ENCODE measurements at regions not wholly inside any gene's neighbourhood (a gene's known extent, or its start where the extent isn't known, plus 50 kb on each side); places are given as distances from the start of the nearest gene placed in this dataset.

GRCh38 chr12:24177889-24178288 lies 228.4 kb upstream of the SOX5 start:
- POLR2A ChIA-PET (ENCODE audit: low non-redundant PET), result no interaction called here
- H3K27ac ChIP-seq, result no peak overlapping the region
- CTCF ChIA-PET, result interaction anchor here (0.7 kb wide), 1 partner anchor 50 kb away, joined by 3 read pairs; no protein-coding TSS in a partner anchor

GRCh38 chr12:24175929-24176328 lies 226.5 kb upstream of the SOX5 start:
- no peak for TF ChIP-seq CTCF (conservative IDR thresholded peaks at IDR 0.05; ENCODE audit: low read depth)
- ChIA-PET POLR2A (ENCODE audit: low non-redundant PET) (no interaction called here), CTCF (no interaction called here)

More at GRCh38 chr12:24177889-24178288, 228.4 kb upstream of the SOX5 start:
- TF ChIP-seq CTCF (conservative IDR thresholded peaks at IDR 0.05; ENCODE audit: low read depth), result no peak
- DNase-seq (ENCODE audit: low spot score), result no peak

GRCh38 chr12:24175284-24175683 lies 225.8 kb upstream of the SOX5 start:
- DNase-seq (ENCODE audit: low spot score), result no peak
- ChIA-PET CTCF (no interaction called here), POLR2A (ENCODE audit: low non-redundant PET) (no interaction called here)
- TF ChIP-seq CTCF (conservative IDR thresholded peaks at IDR 0.05; ENCODE audit: low read depth), result no peak
- no peak overlapping the region for H3K27ac ChIP-seq

More at GRCh38 chr12:24175929-24176328, 226.5 kb upstream of the SOX5 start:
- DNase-seq (ENCODE audit: low spot score), result no peak
- no peak overlapping the region for H3K27ac ChIP-seq

- ChIA-PET CTCF (no interaction called here), POLR2A (ENCODE audit: low non-redundant PET) (no interaction called here)
- no peak for TF ChIP-seq CTCF (conservative IDR thresholded peaks at IDR 0.05; ENCODE audit: low read depth)
- DNase-seq (ENCODE audit: low spot score), result no peak
- no peak overlapping the region for H3K27ac ChIP-seq
Observed at GRCh38 chr12:24173067-24173466, 223.6 kb upstream of the SOX5 start.

GRCh38 chr12:24172773-24173066 lies 223.2 kb upstream of the SOX5 start:
- TF ChIP-seq CTCF (conservative IDR thresholded peaks at IDR 0.05; ENCODE audit: low read depth), result no peak
- no peak for DNase-seq (ENCODE audit: low spot score)
- no peak overlapping the region for H3K27ac ChIP-seq
- CTCF ChIA-PET, result no interaction called here
- POLR2A ChIA-PET (ENCODE audit: low non-redundant PET), result no interaction called here

- ChIA-PET CTCF (no interaction called here), POLR2A (ENCODE audit: low non-redundant PET) (no interaction called here)
- H3K27ac ChIP-seq, result no peak overlapping the region
- no peak for TF ChIP-seq CTCF (conservative IDR thresholded peaks at IDR 0.05; ENCODE audit: low read depth)
- no peak for DNase-seq (ENCODE audit: low spot score)
Observed at GRCh38 chr12:24172031-24172772, 222.7 kb upstream of the SOX5 start.
